ENCODE measurements at regions not wholly inside any gene's neighbourhood (a gene's known extent, or its start where the extent isn't known, plus 50 kb on each side); places are given as distances from the start of the nearest gene placed in this dataset.

GRCh38 chr1:79303040-79303439 is 296.5 kb upstream of the ADGRL4 start:
- Histone ChIP-seq H3K9ac (replicated peaks in 1 of 4; ENCODE audit: extremely low read depth in 1 of 4, low read depth in 3 of 4, low read length in 3 of 4) (no peak overlapping the region), H2AFZ (ENCODE audit: low read length) (no peak overlapping the region), H3K79me2 (ENCODE audit: control insufficient read depth in 1 of 2, insufficient read depth in 2 of 2, low read length in 2 of 2) (no peaks in the 10 kb centered on the region), H3K27ac (ENCODE audit: low read depth, low read length) (no peak overlapping the region), H3K4ac (replicated peaks; ENCODE audit: insufficient read length, low read depth, low read length) (no peak overlapping the region), H3K9me3 (ENCODE audit: insufficient read depth in 2 of 2, low read depth in 1 of 2, low read length in 1 of 2) (no peaks in the 10 kb centered on the region), H3K23me2 (ENCODE audit: low read depth, low read length) (no peaks in the 10 kb centered on the region), H3K14ac (ENCODE audit: insufficient read length) (no peak overlapping the region), H3K56ac (replicated peaks; ENCODE audit: insufficient read length, low read depth, low read length) (no peak overlapping the region), H2BK15ac (ENCODE audit: low read length) (no peak overlapping the region), H2BK20ac (ENCODE audit: low read length) (no peak overlapping the region), H2AK5ac (ENCODE audit: low read depth, low read length) (no peak overlapping the region), H4K8ac (ENCODE audit: extremely low read depth, insufficient read depth, low read length) (no peak overlapping the region), H4K91ac (replicated peaks; ENCODE audit: insufficient read length, low read length) (no peak overlapping the region), H3K79me1 (ENCODE audit: low read depth, low read length) (no peaks in the 10 kb centered on the region), H3K36me3 (ENCODE audit: control insufficient read depth in 2 of 4, insufficient read depth in 4 of 4, low read length in 3 of 4) (no peaks in the 10 kb centered on the region), H3K27me3 (replicated peaks in 1 of 4; ENCODE audit: control insufficient read depth in 3 of 4, extremely low read depth in 1 of 4, insufficient read depth in 3 of 4, low read length in 3 of 4) (no peaks in the 10 kb centered on the region), H2BK120ac (replicated peaks; ENCODE audit: low read depth, low read length) (no peak overlapping the region), H3K4me2 (ENCODE audit: insufficient read depth in 1 of 2, low read depth in 2 of 2, low read length in 2 of 2) (no peak overlapping the region), H2BK5ac (ENCODE audit: low read depth, low read length) (no peak overlapping the region), H3K23ac (ENCODE audit: insufficient read length) (no peak overlapping the region), H3K4me3 (ENCODE audit: extremely low read depth in 1 of 4, insufficient read depth in 2 of 4, low read depth in 3 of 4, low read length in 4 of 4) (no peak overlapping the region), H4K20me1 (replicated peaks in 1 of 2; ENCODE audit: control insufficient read depth in 1 of 2, insufficient read depth in 2 of 2, low read length in 2 of 2) (no peaks in the 10 kb centered on the region), H2BK12ac (ENCODE audit: low read depth, low read length) (no peak overlapping the region), H3K18ac (ENCODE audit: extremely low read depth, low read length) (no peak overlapping the region), H3K4me1 (replicated peaks in 1 of 4; ENCODE audit: control insufficient read depth in 3 of 4, insufficient read depth in 4 of 4, low read length in 3 of 4) (peaks cover 0 to 2% (median 0%) of the 10 kb centered on the region in 4 experiments; a peak in 1 of 7 replicates), H4K5ac (ENCODE audit: insufficient read length, low read depth, low read length) (no peak overlapping the region)
- WGBS, 2 experiments (ENCODE audit: extremely low coverage in 1 of 2, insufficient coverage in 1 of 2, insufficient read length in 1 of 2, insufficient replicate concordance in 2 of 2, low coverage in 1 of 2, low lambda C conversion rate in 2 of 2, missing lambda C conversion rate in 1 of 2): 53% methylated on average over 2 of the region's 2 CpGs; no CpG with 5 or more reads in 1 of the 2 experiments
- POLR2A ChIA-PET (ENCODE audit: partially characterized antibody): no interaction called here
- DNase-seq (ENCODE audit: low read depth in 1 of 2, low spot score in 2 of 2) (no peak), FAIRE-seq (no peak)
- TF ChIP-seq JUN (IDR thresholded peaks at IDR 0.05; ENCODE audit: low read depth, low read length): no peak
- no peak for TF ChIP-seq EZH2 (IDR thresholded peaks at IDR 0.05; ENCODE audit: low read depth, low read length, severe bottlenecking)
- TF ChIP-seq CTCF (IDR thresholded peaks at IDR 0.05; ENCODE audit: control extremely low read depth in 1 of 3, insufficient read depth in 1 of 3, low read depth in 1 of 3, low read length in 3 of 3): no peak
- TF ChIP-seq SAP30 (IDR thresholded peaks at IDR 0.05; ENCODE audit: insufficient read depth, insufficient replicate concordance, low read length): no peak
- TF ChIP-seq BRCA1 (IDR thresholded peaks at IDR 0.05; ENCODE audit: low read depth, low read length): no peak
- no peak for TF ChIP-seq PHF8 (conservative IDR thresholded peaks at IDR 0.05; ENCODE audit: low read depth, low read length)
- TF ChIP-seq HDAC2 (IDR thresholded peaks at IDR 0.05; ENCODE audit: borderline replicate concordance in 1 of 2, low read depth in 2 of 2, low read length in 2 of 2): no peak
- CTCF ChIA-PET (ENCODE audit: partially characterized antibody): no interaction called here

Data from H1 (cell line).